Mesendoderm (in vitro differentiated cells): ENCODE measurements at regions not wholly inside any gene's neighbourhood (a gene's known extent, or its start where the extent isn't known, plus 50 kb on each side); places are given as distances from the start of the nearest gene placed in this dataset.

Experiments used
- DNase-seq: peaks from one replicate; pipeline ENCODE4 v3.0.0; 2013
- H2AK5ac ChIP-seq: 2 replicates; pipeline ENCODE4 v1.6.1; 2013; ENCODE audit warnings: low read length, inconsistent platforms
- H2BK120ac ChIP-seq: 2 replicates; pipeline ENCODE4 v1.6.1; 2013; ENCODE audit warnings: low read depth, mild to moderate bottlenecking, low read length, moderate library complexity, mixed read lengths
- H2BK15ac ChIP-seq: replicated peaks from 2 replicates; pipeline ENCODE4 v1.6.1; 2013; ENCODE audit warnings: low read depth, mild to moderate bottlenecking, moderate library complexity
- H2BK5ac ChIP-seq: 2 replicates; pipeline ENCODE4 v1.6.1; 2013; ENCODE audit warnings: low read length, inconsistent platforms
- H3K18ac ChIP-seq: 2 replicates; pipeline ENCODE4 v1.6.1; 2013; ENCODE audit warnings: mild to moderate bottlenecking, low read length, mixed read lengths
- H3K23ac ChIP-seq: one replicate; pipeline ENCODE4 v1.6.1; 2013; ENCODE audit warnings: low read length
- H3K27ac ChIP-seq: 2 replicates; pipeline ENCODE4 v1.5.1; 2013; ENCODE audit warnings: low read depth, mild to moderate bottlenecking, inconsistent platforms, low read length, moderate library complexity
- H3K27me3 ChIP-seq: 2 replicates; pipeline ENCODE4 v1.6.1; 2013; ENCODE audit warnings: low read length, control low read depth, mild to moderate bottlenecking, inconsistent platforms; ENCODE audit not compliant: insufficient read depth, poor library complexity
- H3K36me3 ChIP-seq: 2 replicates; pipeline ENCODE4 v1.6.1; 2013; ENCODE audit warnings: low read length, inconsistent platforms; ENCODE audit not compliant: control insufficient read depth, insufficient read depth
- H3K4ac ChIP-seq: one replicate; pipeline ENCODE4 v1.6.1; 2013; ENCODE audit warnings: low read depth, mild to moderate bottlenecking, low read length, moderate library complexity
- H3K4me1 ChIP-seq: 2 replicates; pipeline ENCODE4 v1.6.1; 2013; ENCODE audit warnings: low read depth, low read length, inconsistent platforms; ENCODE audit not compliant: control insufficient read depth
- H3K4me2 ChIP-seq: 2 replicates; pipeline ENCODE4 v1.6.1; 2013; ENCODE audit warnings: low read length
- H3K4me3 ChIP-seq: 2 replicates; pipeline ENCODE4 v1.5.1; 2013; ENCODE audit warnings: mild to moderate bottlenecking, low read length
- H3K56ac ChIP-seq: one replicate; pipeline ENCODE4 v1.6.1; 2013; ENCODE audit warnings: low read length
- H3K79me1 ChIP-seq: 2 replicates; pipeline ENCODE4 v1.6.1; 2013; ENCODE audit warnings: low read length, inconsistent platforms
- H3K79me2 ChIP-seq: 2 replicates; pipeline ENCODE4 v1.6.1; 2013; ENCODE audit warnings: mild to moderate bottlenecking, low read length; ENCODE audit not compliant: control insufficient read depth, insufficient read depth
- H3K9ac ChIP-seq: 2 replicates; pipeline ENCODE4 v1.6.1; 2013; ENCODE audit warnings: low read length, inconsistent platforms
- H4K5ac ChIP-seq: one replicate; pipeline ENCODE4 v1.6.1; 2013; ENCODE audit warnings: low read length
- H4K8ac ChIP-seq: one replicate; pipeline ENCODE4 v1.6.1; 2013; ENCODE audit warnings: low read depth, mild to moderate bottlenecking, control low read depth, low read length, moderate library complexity
- WGBS: extraction: QIAGEN DNeasy Blood & Tissue Kit; methylation state at CpG from one replicate; pipeline ENCODE4 v1.1.7; 2013; ENCODE audit warnings: low lambda C conversion rate, missing lambda C conversion rate; ENCODE audit not compliant: insufficient coverage; ENCODE audit errors: extremely low coverage; 5-methylcytosine and 5-hydroxymethylcytosine counted together

DNA sequence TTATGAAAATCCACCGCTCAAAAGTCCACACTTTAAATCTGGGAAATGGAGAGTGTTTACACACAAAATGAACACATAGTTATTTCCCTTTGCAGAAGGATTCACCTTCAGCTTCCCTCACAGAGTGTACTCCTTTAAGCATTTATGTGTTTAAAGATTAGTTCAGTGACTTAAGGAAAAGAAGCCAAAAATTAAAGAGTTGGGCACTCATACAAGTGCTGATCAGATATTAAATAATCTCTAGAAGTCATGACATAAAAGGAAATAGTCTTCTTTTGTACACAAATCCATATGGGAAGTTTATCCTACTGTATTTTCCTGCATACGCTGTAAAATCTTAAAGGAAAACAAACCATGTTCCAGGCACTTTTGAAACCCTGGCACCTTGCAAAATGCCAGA lies 174.2 kb downstream of the LNPK start:
- H3K79me1 ChIP-seq = no peaks in the 10 kb centered on the region
- H3K79me2 ChIP-seq = no peaks in the 10 kb centered on the region
- H3K4me1 ChIP-seq = no peaks in the 10 kb centered on the region
- WGBS = no CpG with 5 or more reads among the region's 2 CpGs
- no peak for DNase-seq
- no peak overlapping the region for H3K23ac ChIP-seq
- no peak overlapping the region for H2BK15ac ChIP-seq
- H3K27me3 ChIP-seq = no peaks in the 10 kb centered on the region
- H3K4me3 ChIP-seq = no peak overlapping the region
- H3K9ac ChIP-seq = no peak overlapping the region
- H3K4me2 ChIP-seq = no peak overlapping the region
- no peaks in the 10 kb centered on the region for H3K36me3 ChIP-seq
- H4K8ac ChIP-seq = no peak overlapping the region
- H2BK120ac ChIP-seq = no peak overlapping the region
- no peak overlapping the region for H2AK5ac ChIP-seq
- H2BK5ac ChIP-seq = no peak overlapping the region
- no peak overlapping the region for H4K5ac ChIP-seq
- H3K4ac ChIP-seq = no peak overlapping the region
- no peak overlapping the region for H3K56ac ChIP-seq
- no peak overlapping the region for H3K18ac ChIP-seq
- H3K27ac ChIP-seq = no peak overlapping the region

DNA sequence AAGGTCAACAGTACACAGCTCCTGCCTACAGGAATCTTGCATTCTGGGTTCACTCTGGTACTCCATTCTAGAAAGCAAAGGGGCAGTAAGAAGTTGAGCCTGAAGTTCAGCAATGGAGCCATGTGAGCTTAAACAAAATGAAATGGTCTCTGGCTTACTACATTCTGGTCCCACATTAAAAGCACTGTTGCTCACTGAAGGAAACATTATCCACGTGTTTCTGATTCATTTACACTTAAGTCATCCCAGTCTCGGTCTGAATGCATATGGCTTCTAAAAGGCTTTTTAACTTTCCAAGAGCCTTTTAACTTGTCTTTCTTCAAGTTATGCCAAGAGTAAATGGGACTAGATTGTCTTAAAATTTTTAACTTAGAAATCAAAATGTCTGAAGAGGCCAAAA lies 177.8 kb downstream of the LNPK start:
- no peak overlapping the region for H3K4ac ChIP-seq
- H3K4me3 ChIP-seq = no peak overlapping the region
- H3K9ac ChIP-seq = no peak overlapping the region
- WGBS = no CpG with 5 or more reads among the region's 2 CpGs
- no peak overlapping the region for H3K4me2 ChIP-seq
- no peak overlapping the region for H3K56ac ChIP-seq
- no peak overlapping the region for H4K8ac ChIP-seq
- no peak overlapping the region for H3K18ac ChIP-seq
- H3K79me2 ChIP-seq = no peaks in the 10 kb centered on the region
- no peak overlapping the region for H2BK120ac ChIP-seq
- H4K5ac ChIP-seq = no peak overlapping the region
- no peak overlapping the region for H2BK15ac ChIP-seq
- H2BK5ac ChIP-seq = no peak overlapping the region
- no peaks in the 10 kb centered on the region for H3K36me3 ChIP-seq
- H3K27ac ChIP-seq = no peak overlapping the region
- no peaks in the 10 kb centered on the region for H3K27me3 ChIP-seq
- H3K23ac ChIP-seq = no peak overlapping the region
- H3K4me1 ChIP-seq = no peaks in the 10 kb centered on the region
- DNase-seq = no peak
- H2AK5ac ChIP-seq = no peak overlapping the region
- H3K79me1 ChIP-seq = no peaks in the 10 kb centered on the region

DNA sequence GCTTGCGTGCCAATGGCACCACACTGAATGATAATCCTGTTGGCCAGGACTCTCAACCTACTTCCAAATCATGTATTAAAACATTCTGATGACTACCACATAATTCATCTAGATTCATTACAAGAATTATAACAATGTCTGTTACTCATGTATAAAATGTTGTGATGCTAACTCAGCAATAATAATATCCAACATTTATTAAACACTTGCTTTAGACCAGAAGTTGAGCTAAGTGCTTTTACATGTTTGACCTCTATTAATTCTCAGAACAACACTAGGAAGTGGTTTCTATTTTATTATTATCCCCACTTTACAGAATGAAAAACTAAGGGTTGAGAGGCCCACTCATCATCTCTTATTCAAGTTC lies 178.4 kb downstream of the LNPK start:
- no peak overlapping the region for H2AK5ac ChIP-seq
- no peaks in the 10 kb centered on the region for H3K36me3 ChIP-seq
- no peak overlapping the region for H2BK5ac ChIP-seq
- no peak overlapping the region for H3K27ac ChIP-seq
- no CpG with 5 or more reads among the region's 1 CpG for WGBS
- no peak overlapping the region for H3K9ac ChIP-seq
- H3K4me1 ChIP-seq = no peaks in the 10 kb centered on the region
- no peak overlapping the region for H3K4ac ChIP-seq
- no peak overlapping the region for H2BK120ac ChIP-seq
- H2BK15ac ChIP-seq = no peak overlapping the region
- no peak overlapping the region for H3K23ac ChIP-seq
- DNase-seq = no peak
- no peak overlapping the region for H3K4me3 ChIP-seq
- H3K18ac ChIP-seq = no peak overlapping the region
- H3K79me2 ChIP-seq = no peaks in the 10 kb centered on the region
- H3K4me2 ChIP-seq = no peak overlapping the region
- H4K5ac ChIP-seq = no peak overlapping the region
- H4K8ac ChIP-seq = no peak overlapping the region
- H3K27me3 ChIP-seq = no peaks in the 10 kb centered on the region
- H3K79me1 ChIP-seq = no peaks in the 10 kb centered on the region
- H3K56ac ChIP-seq = no peak overlapping the region

DNA sequence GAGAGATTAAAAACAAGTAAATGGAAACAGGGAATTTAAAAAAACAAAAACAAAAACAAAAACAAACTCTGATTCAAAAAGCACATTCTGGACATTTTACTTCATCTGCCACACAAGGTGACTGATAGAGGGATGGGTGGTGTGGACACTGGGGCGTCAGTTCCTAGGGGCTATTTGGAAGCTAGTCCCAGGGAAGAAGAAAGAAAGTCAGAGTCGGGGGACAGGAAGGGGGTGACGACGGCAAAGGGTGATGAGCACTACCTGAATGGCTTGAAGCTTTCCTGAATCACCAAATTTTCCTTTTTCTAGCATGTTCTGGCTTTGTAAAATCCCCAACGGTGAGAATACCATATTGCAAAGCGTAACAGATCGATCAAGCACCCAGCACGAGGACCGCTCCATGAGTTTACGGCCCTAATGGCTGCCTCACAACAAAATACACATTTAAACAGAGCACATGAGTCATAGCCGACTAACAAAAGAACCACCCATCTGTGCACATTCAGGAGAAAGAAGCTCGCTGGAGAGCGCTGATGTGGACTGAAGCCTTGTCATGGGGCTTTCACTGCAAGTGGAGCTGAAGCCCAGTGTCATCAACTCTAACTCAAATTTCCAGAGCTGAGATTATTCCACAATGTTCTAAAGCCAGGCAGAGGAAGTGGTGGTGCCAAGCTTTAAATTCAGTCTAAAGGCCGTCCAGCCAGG lies 178.9 kb downstream of the LNPK start:
- H3K36me3 ChIP-seq = no peaks in the 10 kb centered on the region

DNA sequence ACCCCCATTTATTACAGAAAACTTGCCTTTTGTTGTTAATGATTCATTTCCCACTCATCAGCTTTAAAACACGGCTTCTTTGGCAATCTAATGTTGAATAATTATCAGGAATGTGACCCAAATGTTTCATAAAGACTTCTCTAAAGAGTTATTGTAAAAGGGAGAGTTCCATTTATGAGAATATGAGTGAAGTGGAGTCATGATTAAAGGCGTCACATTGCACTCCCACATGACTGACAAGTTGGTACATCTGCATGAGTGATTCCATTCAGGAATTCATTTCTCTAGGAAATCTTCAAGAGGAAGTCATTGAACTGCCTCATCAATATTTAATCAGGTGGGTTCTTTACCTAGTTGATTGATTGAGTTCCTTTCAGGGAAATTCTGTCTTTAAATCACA lies 184.8 kb downstream of the LNPK start:
- Histone ChIP-seq H3K23ac (no peak overlapping the region), H3K4me2 (no peak overlapping the region), H3K36me3 (no peaks in the 10 kb centered on the region), H4K8ac (no peak overlapping the region), H3K4me1 (no peaks in the 10 kb centered on the region), H3K9ac (no peak overlapping the region), H2BK15ac (no peak overlapping the region), H3K18ac (no peak overlapping the region), H3K79me1 (no peaks in the 10 kb centered on the region), H2BK5ac (no peak overlapping the region), H3K4ac (no peak overlapping the region), H4K5ac (no peak overlapping the region), H3K27me3 (no peaks in the 10 kb centered on the region), H2AK5ac (no peak overlapping the region), H3K27ac (no peak overlapping the region), H2BK120ac (no peak overlapping the region), H3K56ac (no peak overlapping the region), H3K4me3 (no peak overlapping the region), H3K79me2 (no peaks in the 10 kb centered on the region)
- DNase-seq = no peak
- no CpG with 5 or more reads among the region's 2 CpGs for WGBS

More for the DNA sequence above, 178.9 kb downstream of the LNPK start:
- Histone ChIP-seq H4K5ac (no peak overlapping the region), H2AK5ac (no peak overlapping the region), H2BK120ac (no peak overlapping the region), H3K18ac (no peak overlapping the region), H2BK5ac (no peak overlapping the region), H3K9ac (no peak overlapping the region), H4K8ac (no peak overlapping the region), H3K79me2 (no peaks in the 10 kb centered on the region), H3K4ac (no peak overlapping the region), H3K4me1 (no peaks in the 10 kb centered on the region), H3K79me1 (no peaks in the 10 kb centered on the region), H3K4me2 (no peak overlapping the region), H2BK15ac (no peak overlapping the region), H3K56ac (no peak overlapping the region), H3K27me3 (no peaks in the 10 kb centered on the region), H3K27ac (no peak overlapping the region), H3K23ac (no peak overlapping the region), H3K4me3 (no peak overlapping the region)
- no peak for DNase-seq
- no CpG with 5 or more reads among the region's 14 CpGs for WGBS

DNA sequence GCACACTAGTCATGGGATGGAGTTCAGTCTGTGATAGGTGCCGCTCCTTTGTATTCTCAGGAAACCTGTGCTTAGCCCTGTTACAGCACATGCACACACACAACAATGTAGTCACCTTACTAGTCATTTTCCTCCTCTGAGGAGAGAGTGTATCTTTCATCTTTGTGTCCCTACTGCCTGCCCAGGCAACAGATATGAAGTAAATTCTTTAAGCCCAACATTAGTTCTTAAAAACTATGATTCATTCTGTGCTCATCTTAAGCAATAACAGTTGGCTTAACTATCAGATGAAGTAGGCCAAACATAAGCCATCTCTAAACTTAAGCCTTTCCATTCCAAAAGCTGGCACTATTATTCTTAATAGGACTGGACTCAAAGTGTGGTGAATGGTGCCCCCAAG lies 186.5 kb downstream of the LNPK start:
- Histone ChIP-seq H2AK5ac (no peak overlapping the region), H3K36me3 (no peaks in the 10 kb centered on the region), H2BK120ac (no peak overlapping the region), H3K79me2 (no peaks in the 10 kb centered on the region), H3K56ac (no peak overlapping the region), H3K27me3 (no peaks in the 10 kb centered on the region), H2BK5ac (no peak overlapping the region), H4K8ac (no peak overlapping the region), H3K4me1 (no peaks in the 10 kb centered on the region), H3K4me2 (no peak overlapping the region), H3K9ac (no peak overlapping the region), H3K79me1 (no peaks in the 10 kb centered on the region), H3K18ac (no peak overlapping the region), H4K5ac (no peak overlapping the region), H3K27ac (no peak overlapping the region), H3K4me3 (no peak overlapping the region), H3K4ac (no peak overlapping the region), H2BK15ac (no peak overlapping the region), H3K23ac (no peak overlapping the region)
- no CpG with 5 or more reads among the region's 1 CpG for WGBS
- no peak for DNase-seq
